Uterus (tissue), 3 donors: ENCODE measurements at regions not wholly inside any gene's neighbourhood (a gene's known extent, or its start where the extent isn't known, plus 50 kb on each side); places are given as distances from the start of the nearest gene placed in this dataset.

ENCODE experiments used
- DNase-seq, 2 donors: peaks; one replicate each; pipeline ENCODE4 v3.0.0-alpha.2; 2019 to 2020
- H3K27ac ChIP-seq, 2 donors: fragments of 200-600 bp; sonication (generic); 1 replicate in 1 of 2; 2 replicates in 1 of 2; pipeline ENCODE4 v1.5.1; 2016 to 2018
- H3K27me3 ChIP-seq, 2 donors: fragments of 200-600 bp; sonication (generic); one replicate each; pipeline ENCODE4 v1.5.1; 2018 to 2019; ENCODE audit warnings: control low read depth in 1 of 2
- H3K36me3 ChIP-seq, 2 donors: fragments of 200-600 bp; sonication (generic); one replicate each; pipeline ENCODE4 v1.5.1; 2019; ENCODE audit warnings: control low read depth in 1 of 2
- H3K4me1 ChIP-seq, 2 donors: fragments of 200-600 bp; sonication (generic); one replicate each; pipeline ENCODE4 v1.5.1; 2018 to 2019; ENCODE audit warnings: control low read depth in 1 of 2
- H3K4me3 ChIP-seq, 2 donors: fragments of 200-600 bp; sonication (generic); 1 replicate in 1 of 2; 2 replicates in 1 of 2; pipeline ENCODE4 v1.5.1; 2018 to 2019; ENCODE audit warnings: mild to moderate bottlenecking in 1 of 2
- H3K9me3 ChIP-seq, 2 donors: fragments of 200-600 bp; sonication (generic); one replicate each; pipeline ENCODE4 v1.5.1; 2019; ENCODE audit warnings: control low read depth in 1 of 2
- POLR2A ChIP-seq, 2 donors: fragments of 450-650 bp; IDR thresholded peaks; one replicate each; pipeline ENCODE4 v1.6.1; 2016; ENCODE audit warnings: antibody characterized with exemption in 2 of 2, mild to moderate bottlenecking in 1 of 2, moderate library complexity in 1 of 2
- intact Hi-C: fragments of 100-400 bp; cut with DNase I; formaldehyde crosslinking; loops from one replicate; pipeline ENCODE4 v1.15.1; 2023; ENCODE audit warnings: low total_unique reads
- TF ChIP-seq, protein P1 (sequence below), 4 experiments: fragments of 200-600 bp in 2 of 4; fragments of 450-650 bp in 2 of 4; sonication (generic) in 2 of 4; IDR thresholded peaks; one replicate each; pipeline ENCODE4 v1.5.1; 2016 to 2019; ENCODE audit warnings: antibody characterized with exemption in 4 of 4, mild to moderate bottlenecking in 2 of 4, moderate library complexity in 1 of 4
- donor health status: DM: yes; HTN: yes; CAD: no.

DNA sequence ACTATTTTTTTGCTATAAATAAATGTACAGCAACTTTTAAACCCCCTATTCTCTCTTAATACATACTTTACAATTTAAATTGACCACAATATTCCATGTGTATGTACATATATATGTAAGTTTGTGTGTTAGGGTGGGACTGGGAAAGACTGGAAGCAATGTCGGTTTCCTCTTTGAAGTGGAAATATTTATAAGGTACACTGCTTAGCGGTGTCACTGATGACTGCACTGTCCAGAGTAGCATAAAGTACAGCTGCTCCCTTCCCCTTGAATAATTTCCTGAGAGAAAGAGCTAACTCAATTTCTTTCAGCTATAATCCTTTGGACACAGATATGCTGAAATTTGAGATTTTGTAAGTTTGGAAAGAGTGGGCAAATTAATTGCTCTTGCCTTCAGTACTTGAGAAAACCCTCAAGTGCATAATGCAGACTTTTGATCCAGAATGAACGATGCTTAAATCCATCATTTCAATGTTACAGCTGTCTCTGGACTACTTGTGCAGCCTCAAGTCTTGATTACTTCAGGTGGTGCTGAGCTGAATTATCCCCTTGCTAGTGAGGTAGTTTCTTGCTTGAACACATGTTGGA, 267.0 kb upstream of the CFAP20DC start:
- no peaks in the 10 kb centered on the region for H3K36me3 ChIP-seq
- no peaks in the 10 kb centered on the region for H3K27me3 ChIP-seq
- no peak overlapping the region for H3K4me3 ChIP-seq
- no peak overlapping the region for H3K27ac ChIP-seq
- H3K9me3 ChIP-seq, result no peaks in the 10 kb centered on the region
- intact Hi-C loops, result no loop called here
- DNase-seq, result no peak
- TF ChIP-seq, protein P1, sequence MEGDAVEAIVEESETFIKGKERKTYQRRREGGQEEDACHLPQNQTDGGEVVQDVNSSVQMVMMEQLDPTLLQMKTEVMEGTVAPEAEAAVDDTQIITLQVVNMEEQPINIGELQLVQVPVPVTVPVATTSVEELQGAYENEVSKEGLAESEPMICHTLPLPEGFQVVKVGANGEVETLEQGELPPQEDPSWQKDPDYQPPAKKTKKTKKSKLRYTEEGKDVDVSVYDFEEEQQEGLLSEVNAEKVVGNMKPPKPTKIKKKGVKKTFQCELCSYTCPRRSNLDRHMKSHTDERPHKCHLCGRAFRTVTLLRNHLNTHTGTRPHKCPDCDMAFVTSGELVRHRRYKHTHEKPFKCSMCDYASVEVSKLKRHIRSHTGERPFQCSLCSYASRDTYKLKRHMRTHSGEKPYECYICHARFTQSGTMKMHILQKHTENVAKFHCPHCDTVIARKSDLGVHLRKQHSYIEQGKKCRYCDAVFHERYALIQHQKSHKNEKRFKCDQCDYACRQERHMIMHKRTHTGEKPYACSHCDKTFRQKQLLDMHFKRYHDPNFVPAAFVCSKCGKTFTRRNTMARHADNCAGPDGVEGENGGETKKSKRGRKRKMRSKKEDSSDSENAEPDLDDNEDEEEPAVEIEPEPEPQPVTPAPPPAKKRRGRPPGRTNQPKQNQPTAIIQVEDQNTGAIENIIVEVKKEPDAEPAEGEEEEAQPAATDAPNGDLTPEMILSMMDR (IDR thresholded peaks at IDR 0.05), result no peak
- TF ChIP-seq POLR2A (IDR thresholded peaks at IDR 0.05), result no peak
- no peaks in the 10 kb centered on the region for H3K4me1 ChIP-seq

DNA sequence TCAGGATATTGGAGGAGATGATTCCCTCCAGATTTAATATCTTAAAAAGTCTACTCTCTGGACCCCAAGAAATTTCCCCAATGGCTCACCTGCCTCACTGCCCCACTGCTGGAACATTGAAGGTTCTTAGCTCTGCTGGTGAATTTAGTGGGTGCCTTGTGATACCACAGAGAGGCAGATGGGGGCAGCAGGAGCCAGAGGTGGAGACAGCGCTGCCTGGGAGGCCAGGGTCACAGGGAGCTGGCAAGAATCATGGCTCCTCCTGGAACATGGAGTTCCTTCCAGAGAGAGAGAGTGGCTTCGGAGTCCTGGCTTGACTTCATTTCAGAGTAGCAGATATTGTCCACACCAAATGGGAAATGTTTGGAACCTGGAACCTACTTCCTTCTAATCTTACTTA, 263.5 kb upstream of the CFAP20DC start:
- H3K27ac ChIP-seq, result no peak overlapping the region
- intact Hi-C loops, result no loop called here
- H3K9me3 ChIP-seq, result no peaks in the 10 kb centered on the region
- no peaks in the 10 kb centered on the region for H3K4me1 ChIP-seq
- no peaks in the 10 kb centered on the region for H3K27me3 ChIP-seq
- H3K4me3 ChIP-seq, result no peak overlapping the region
- DNase-seq, result no peak
- H3K36me3 ChIP-seq, result no peaks in the 10 kb centered on the region
- TF ChIP-seq POLR2A (IDR thresholded peaks at IDR 0.05), result no peak
- TF ChIP-seq, protein P1 (IDR thresholded peaks at IDR 0.05), result no peak

DNA sequence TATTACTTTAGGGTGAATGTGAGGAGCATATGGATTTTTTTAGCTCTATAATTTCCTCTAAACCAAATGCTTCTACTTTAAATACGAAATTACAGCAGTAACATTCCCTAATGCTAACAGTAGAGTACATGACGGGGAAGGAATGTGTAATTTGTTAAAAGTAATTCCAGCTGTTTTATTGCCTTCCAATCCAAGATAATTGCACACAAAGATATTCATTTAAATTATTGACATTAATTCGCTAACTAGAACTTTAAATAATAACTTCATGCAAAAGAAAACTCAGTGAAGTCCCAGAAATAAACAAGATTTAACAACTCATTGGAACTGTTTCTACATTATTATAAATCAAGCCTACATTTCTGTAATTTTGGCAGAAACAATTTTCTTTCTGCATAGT, 261.4 kb upstream of the CFAP20DC start:
- Histone ChIP-seq H3K9me3 (no peaks in the 10 kb centered on the region), H3K27ac (no peak overlapping the region), H3K27me3 (no peaks in the 10 kb centered on the region), H3K4me1 (no peaks in the 10 kb centered on the region), H3K4me3 (no peak overlapping the region), H3K36me3 (no peaks in the 10 kb centered on the region)
- intact Hi-C loops, result no loop called here
- DNase-seq, result no peak
- no peak for TF ChIP-seq POLR2A (IDR thresholded peaks at IDR 0.05)
- TF ChIP-seq, protein P1 (IDR thresholded peaks at IDR 0.05), result no peak

DNA sequence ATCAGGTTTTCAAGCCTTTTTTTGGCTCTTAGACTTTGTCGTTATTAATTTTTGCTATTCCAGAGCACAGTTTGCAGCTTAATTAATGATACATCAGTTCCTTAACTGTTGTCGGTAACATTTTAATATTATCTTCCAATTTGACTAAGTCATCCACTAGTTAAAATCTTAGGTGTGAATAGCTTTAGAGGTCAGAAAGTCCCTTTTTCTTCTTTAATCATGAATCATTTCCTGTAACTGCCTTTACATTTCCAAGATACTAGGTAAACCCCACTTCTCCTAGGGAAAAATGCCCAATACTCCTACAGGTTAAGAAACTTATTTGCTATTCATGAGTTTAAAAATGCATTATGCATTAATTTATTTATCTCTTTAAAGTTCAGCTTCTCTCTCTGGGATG, 260.9 kb upstream of the CFAP20DC start:
- no peaks in the 10 kb centered on the region for H3K27me3 ChIP-seq
- intact Hi-C loops, result no loop called here
- no peaks in the 10 kb centered on the region for H3K36me3 ChIP-seq
- H3K27ac ChIP-seq, result no peak overlapping the region
- no peak for DNase-seq
- TF ChIP-seq, protein P1 (IDR thresholded peaks at IDR 0.05), result no peak
- TF ChIP-seq POLR2A (IDR thresholded peaks at IDR 0.05), result no peak
- no peak overlapping the region for H3K4me3 ChIP-seq
- H3K9me3 ChIP-seq, result no peaks in the 10 kb centered on the region
- no peaks in the 10 kb centered on the region for H3K4me1 ChIP-seq

DNA sequence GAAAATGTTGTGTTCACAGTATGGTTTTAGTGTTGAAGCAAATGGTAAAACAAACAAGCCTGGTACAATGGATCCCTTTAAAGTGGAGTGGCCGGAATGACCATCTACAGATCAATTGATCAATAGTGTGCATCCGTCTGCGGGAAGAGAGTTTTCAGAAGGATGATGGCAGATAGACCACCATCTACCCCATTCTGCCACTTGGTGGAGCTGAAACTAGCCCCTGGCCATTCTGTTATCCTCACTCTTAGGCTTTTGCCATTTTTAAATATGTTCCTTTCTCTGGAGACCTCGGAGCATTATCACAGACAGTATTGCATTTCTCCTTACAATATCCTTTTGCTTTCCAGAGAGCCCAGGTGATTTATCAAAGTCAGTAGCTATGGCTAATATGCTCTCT, 258.9 kb upstream of the CFAP20DC start:
- no peaks in the 10 kb centered on the region for H3K4me1 ChIP-seq
- no peak overlapping the region for H3K27ac ChIP-seq
- no peaks in the 10 kb centered on the region for H3K27me3 ChIP-seq
- intact Hi-C loops, result no loop called here
- H3K4me3 ChIP-seq, result no peak overlapping the region
- no peak for TF ChIP-seq POLR2A (IDR thresholded peaks at IDR 0.05)
- TF ChIP-seq, protein P1 (IDR thresholded peaks at IDR 0.05), result no peak
- H3K36me3 ChIP-seq, result no peaks in the 10 kb centered on the region
- no peaks in the 10 kb centered on the region for H3K9me3 ChIP-seq
- no peak for DNase-seq
